ENCODE measurements at regions not wholly inside any gene's neighbourhood (a gene's known extent, or its start where the extent isn't known, plus 50 kb on each side); places are given as distances from the start of the nearest gene placed in this dataset.

- intact Hi-C loops (cut with micrococcal nuclease) = no loop called here
These were observed 653.2 kb upstream of the MKI67 start for GRCh38 chr10:128779416-128779815.

- intact Hi-C loops (cut with micrococcal nuclease) = no loop called here
These were observed 654.0 kb upstream of the MKI67 start for GRCh38 chr10:128780156-128780761.

- intact Hi-C loops (cut with micrococcal nuclease) = no loop called here
These were observed 655.4 kb upstream of the MKI67 start for GRCh38 chr10:128781637-128782036.

GRCh38 chr10:128784444-128784843, 658.2 kb upstream of the MKI67 start:
- intact Hi-C loops (cut with micrococcal nuclease) = no loop called here

GRCh38 chr10:128792426-128793140, 666.4 kb upstream of the MKI67 start:
- intact Hi-C loops (cut with micrococcal nuclease) = no loop called here

- intact Hi-C loops (cut with micrococcal nuclease) = no loop called here
These were observed 667.8 kb upstream of the MKI67 start for GRCh38 chr10:128793726-128794655.

GRCh38 chr10:128796396-128796912, 670.2 kb upstream of the MKI67 start:
- intact Hi-C loops (cut with micrococcal nuclease) = no loop called here

GRCh38 chr10:128802062-128802461, 665.0 kb upstream of the MGMT start:
- intact Hi-C loops (cut with micrococcal nuclease) = no loop called here

GRCh38 chr10:128803790-128804189, 663.3 kb upstream of the MGMT start:
- intact Hi-C loops (cut with micrococcal nuclease) = no loop called here

GRCh38 chr10:128804411-128804810, 662.6 kb upstream of the MGMT start:
- intact Hi-C loops (cut with micrococcal nuclease) = no loop called here

- intact Hi-C loops (cut with micrococcal nuclease) = no loop called here
These were observed 658.1 kb upstream of the MGMT start for GRCh38 chr10:128808921-128809440.

GRCh38 chr10:128811511-128811910, 655.5 kb upstream of the MGMT start:
- intact Hi-C loops (cut with micrococcal nuclease) = no loop called here

- intact Hi-C loops (cut with micrococcal nuclease) = no loop called here
These were observed 655.0 kb upstream of the MGMT start for GRCh38 chr10:128812000-128812399.

- intact Hi-C loops (cut with micrococcal nuclease) = no loop called here
These were observed 653.5 kb upstream of the MGMT start for GRCh38 chr10:128813574-128813973.

- intact Hi-C loops (cut with micrococcal nuclease) = no loop called here
These were observed 653.0 kb upstream of the MGMT start for GRCh38 chr10:128814024-128814423.

GRCh38 chr10:128814782-128815181, 652.3 kb upstream of the MGMT start:
- intact Hi-C loops (cut with micrococcal nuclease) = no loop called here

GRCh38 chr10:128816726-128817125, 650.3 kb upstream of the MGMT start:
- intact Hi-C loops (cut with micrococcal nuclease) = no loop called here

GRCh38 chr10:128817636-128818035, 649.4 kb upstream of the MGMT start:
- intact Hi-C loops (cut with micrococcal nuclease) = no loop called here

GRCh38 chr10:128820663-128821062, 646.4 kb upstream of the MGMT start:
- intact Hi-C loops (cut with micrococcal nuclease) = no loop called here

- intact Hi-C loops (cut with micrococcal nuclease) = no loop called here
These were observed 643.8 kb upstream of the MGMT start for GRCh38 chr10:128823201-128823600.

GRCh38 chr10:128825626-128826025, 641.4 kb upstream of the MGMT start:
- intact Hi-C loops (cut with micrococcal nuclease) = no loop called here

- intact Hi-C loops (cut with micrococcal nuclease) = no loop called here
These were observed 633.4 kb upstream of the MGMT start for GRCh38 chr10:128833671-128834070.

All from T-helper 1 cell treated with Interleukin-12 subunit alpha and Interleukin-12 subunit beta and Interleukin-4 antibody, amounts not matched to agents 30 ng/mL and 1 ng/mL, for 36 hours (primary cell).